Liver (tissue), 8 donors: ENCODE measurements at regions not wholly inside any gene's neighbourhood (a gene's known extent, or its start where the extent isn't known, plus 50 kb on each side); places are given as distances from the start of the nearest gene placed in this dataset.

ENCODE experiments used
- DNase-seq: peaks from one replicate; pipeline ENCODE4 v3.0.0-alpha.2; 2017; ENCODE audit warnings: low spot score
- H3K27ac ChIP-seq, 2 donors: one replicate each; pipeline ENCODE4 v1.7.0; 2013; ENCODE audit warnings: inconsistent platforms in 2 of 2, low read length in 2 of 2, control low read depth in 1 of 2, low read depth in 1 of 2, mild to moderate bottlenecking in 1 of 2
- H3K27me3 ChIP-seq, 4 donors: one replicate each; pipeline versions ENCODE4 v1.6.1 to v1.7.0; 2013; ENCODE audit warnings: low read length in 3 of 4, inconsistent platforms in 1 of 4, mild to moderate bottlenecking in 1 of 4, moderate library complexity in 1 of 4; ENCODE audit not compliant: control insufficient read depth in 4 of 4, insufficient read depth in 4 of 4
- H3K36me3 ChIP-seq, 4 donors: one replicate each; pipeline versions ENCODE4 v1.6.1 to v1.7.0; 2013; ENCODE audit warnings: low read length in 3 of 4, mild to moderate bottlenecking in 3 of 4, low read depth in 1 of 4, moderate library complexity in 1 of 4; ENCODE audit not compliant: control insufficient read depth in 4 of 4, insufficient read depth in 3 of 4
- H3K4me1 ChIP-seq, 4 donors: one replicate each; pipeline versions ENCODE4 v1.6.1 to v1.7.0; 2013; ENCODE audit warnings: low read length in 3 of 4, mild to moderate bottlenecking in 3 of 4, moderate library complexity in 1 of 4; ENCODE audit not compliant: control insufficient read depth in 4 of 4, insufficient read depth in 4 of 4
- H3K4me3 ChIP-seq, 3 donors: one replicate each; pipeline versions ENCODE4 v1.6.1 to v1.7.0; 2013; ENCODE audit warnings: low read length in 3 of 3, control low read depth in 1 of 3, low read depth in 1 of 3, mild to moderate bottlenecking in 1 of 3
- H3K9ac ChIP-seq, 2 donors: one replicate each; pipeline ENCODE4 v1.7.0; 2013; ENCODE audit warnings: low read length in 2 of 2, mild to moderate bottlenecking in 2 of 2, moderate library complexity in 2 of 2, control low read depth in 1 of 2, low read depth in 1 of 2
- H3K9me3 ChIP-seq, 4 donors: one replicate each; pipeline versions ENCODE4 v1.6.1 to v1.7.0; 2013; ENCODE audit warnings: low read length in 3 of 4; ENCODE audit not compliant: control insufficient read depth in 4 of 4
- ATF3 ChIP-seq: IDR thresholded peaks from 2 replicates; pipeline ENCODE4 v1.6.1; 2016; ENCODE audit warnings: antibody characterized with exemption
- CTCF ChIP-seq: fragments of 150-350 bp; IDR thresholded peaks from 2 replicates; pipeline ENCODE4 v1.5.1; 2017; ENCODE audit warnings: improper control_type of control experiment, low read depth, low read length; ENCODE audit not compliant: missing input control
- FOXA1 ChIP-seq: IDR thresholded peaks from 2 replicates; pipeline ENCODE4 v1.6.1; 2016; ENCODE audit warnings: antibody characterized with exemption
- HNF4A ChIP-seq, 2 donors: conservative IDR thresholded peaks; 2 replicates each; pipeline ENCODE4 v1.6.1; 2016; ENCODE audit warnings: antibody characterized with exemption in 2 of 2, mild to moderate bottlenecking in 2 of 2
- JUND ChIP-seq, 2 donors: IDR thresholded peaks; 2 replicates each; pipeline ENCODE4 v1.6.1; 2016; ENCODE audit warnings: antibody characterized with exemption in 2 of 2
- MAX ChIP-seq: IDR thresholded peaks from 2 replicates; pipeline ENCODE4 v1.6.1; 2016; ENCODE audit warnings: antibody characterized with exemption
- NR2F2 ChIP-seq: IDR thresholded peaks from 2 replicates; pipeline ENCODE4 v1.6.1; 2016; ENCODE audit warnings: antibody characterized with exemption
- RAD21 ChIP-seq, 2 donors: IDR thresholded peaks; 2 replicates each; pipeline ENCODE4 v1.6.1; 2016; ENCODE audit warnings: antibody characterized with exemption in 2 of 2, mild to moderate bottlenecking in 2 of 2
- REST ChIP-seq: IDR thresholded peaks from 2 replicates; pipeline ENCODE4 v1.6.1; 2016; ENCODE audit warnings: antibody characterized with exemption, mild to moderate bottlenecking
- TAF1 ChIP-seq: conservative IDR thresholded peaks from 2 replicates; pipeline ENCODE4 v1.6.1; 2016; ENCODE audit warnings: antibody characterized with exemption, mild to moderate bottlenecking
- ZBTB33 ChIP-seq: IDR thresholded peaks from 2 replicates; pipeline ENCODE4 v1.6.1; 2016; ENCODE audit warnings: antibody characterized with exemption
- WGBS: extraction: QIAGEN DNeasy Blood & Tissue Kit; methylation state at CpG from one replicate; pipeline ENCODE4 v1.1.7; 2013; 5-methylcytosine and 5-hydroxymethylcytosine counted together
- donor health status: healthy.
- donor health status: healthy.
- donor health status: healthy.
- donor health status: healthy.
- donor health status: healthy.

GRCh38 chr13:28550091-28550490, 55.2 kb upstream of the FLT1 start (continued):
- no peak for TF ChIP-seq CTCF

GRCh38 chr13:28548872-28549271, 53.9 kb upstream of the FLT1 start:
- no peak for TF ChIP-seq MAX
- no peak for TF ChIP-seq TAF1
- no peak for TF ChIP-seq CTCF
- TF ChIP-seq HNF4A (conservative IDR thresholded peaks at IDR 0.05) = no peak
- no peak for TF ChIP-seq RAD21 (IDR thresholded peaks at IDR 0.05)
- no peak for TF ChIP-seq FOXA1
- no peak for TF ChIP-seq ZBTB33
- no peak for TF ChIP-seq REST
- TF ChIP-seq NR2F2 = no peak
- TF ChIP-seq JUND (IDR thresholded peaks at IDR 0.05) = no peak
- no peak for TF ChIP-seq ATF3
- H3K36me3 ChIP-seq = no peaks in the 10 kb centered on the region
- H3K9ac ChIP-seq = no peak overlapping the region
- peaks cover 0 to 2% (median 0%) of the 10 kb centered on the region in 4 donors for H3K27me3 ChIP-seq
- WGBS = 40% methylated on average over 2 of the region's 2 CpGs
- DNase-seq = no peak
- peaks cover 0 to 5% (median 1%) of the 10 kb centered on the region in 4 donors for H3K9me3 ChIP-seq
- no peaks in the 10 kb centered on the region for H3K4me1 ChIP-seq
- no peak overlapping the region for H3K4me3 ChIP-seq
- no peak overlapping the region for H3K27ac ChIP-seq
